NCI-H2171 (cell line): ENCODE measurements at regions not wholly inside any gene's neighbourhood (a gene's known extent, or its start where the extent isn't known, plus 50 kb on each side); places are given as distances from the start of the nearest gene placed in this dataset.

Source experiments
- DNase-seq: peaks from one replicate; lab custom pipeline; 2025; lab: John Stamatoyannopoulos, UW

GRCh38 chr3:13135811-13136321 lies 62.6 kb upstream of the IQSEC1 start:
- no peak for DNase-seq

- no peak for DNase-seq
Measured at GRCh38 chr3:13135251-13135810, 62.1 kb upstream of the IQSEC1 start.

GRCh38 chr3:13134879-13135206 lies 61.6 kb upstream of the IQSEC1 start:
- no peak for DNase-seq

GRCh38 chr3:13134166-13134878 lies 61.1 kb upstream of the IQSEC1 start:
- no peak for DNase-seq

GRCh38 chr3:13133471-13133981 lies 60.3 kb upstream of the IQSEC1 start:
- DNase-seq: no peak

- DNase-seq: no peak
Measured at GRCh38 chr3:13132731-13133410, 59.6 kb upstream of the IQSEC1 start.

- DNase-seq: no peak
Measured at GRCh38 chr3:13132281-13132680, 59.1 kb upstream of the IQSEC1 start.

GRCh38 chr3:13130464-13131193 lies 57.4 kb upstream of the IQSEC1 start:
- no peak for DNase-seq

GRCh38 chr3:13125092-13126015 lies 52.1 kb upstream of the IQSEC1 start:
- no peak for DNase-seq

GRCh38 chr3:13124631-13125030 lies 51.4 kb upstream of the IQSEC1 start:
- DNase-seq: no peak

- DNase-seq: no peak
Measured at GRCh38 chr3:13123765-13124164, 50.5 kb upstream of the IQSEC1 start.

GRCh38 chr3:13123013-13123654 lies 49.9 kb upstream of the IQSEC1 start:
- no peak for DNase-seq
